ENCODE measurements at regions not wholly inside any gene's neighbourhood (a gene's known extent, or its start where the extent isn't known, plus 50 kb on each side); places are given as distances from the start of the nearest gene placed in this dataset.

DNA sequence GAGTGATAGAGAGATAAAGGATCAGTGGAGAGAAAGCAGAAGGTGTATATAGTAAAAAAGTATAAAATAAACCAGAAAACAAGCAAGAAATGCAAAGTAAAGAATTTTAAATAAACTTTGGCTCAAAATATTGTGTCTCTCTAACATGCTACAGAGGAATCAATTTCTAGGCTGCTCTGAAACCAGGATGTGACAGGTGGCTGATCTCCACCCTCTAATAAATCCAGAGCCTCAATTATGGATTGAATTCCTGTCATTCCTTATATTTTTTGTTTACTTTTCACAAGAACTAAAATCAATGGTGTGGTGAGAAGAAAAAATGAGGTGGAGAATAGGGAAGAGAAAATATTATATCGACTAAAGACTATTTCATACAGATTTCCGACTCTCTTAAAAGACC, 965.1 kb upstream of the SEMA6A start:
- TF ChIP-seq POLR2A (IDR thresholded peaks at IDR 0.05) (no peak), POLR2AphosphoS5 (IDR thresholded peaks at IDR 0.05) (no peak)
- TF ChIP-seq, protein P1, sequence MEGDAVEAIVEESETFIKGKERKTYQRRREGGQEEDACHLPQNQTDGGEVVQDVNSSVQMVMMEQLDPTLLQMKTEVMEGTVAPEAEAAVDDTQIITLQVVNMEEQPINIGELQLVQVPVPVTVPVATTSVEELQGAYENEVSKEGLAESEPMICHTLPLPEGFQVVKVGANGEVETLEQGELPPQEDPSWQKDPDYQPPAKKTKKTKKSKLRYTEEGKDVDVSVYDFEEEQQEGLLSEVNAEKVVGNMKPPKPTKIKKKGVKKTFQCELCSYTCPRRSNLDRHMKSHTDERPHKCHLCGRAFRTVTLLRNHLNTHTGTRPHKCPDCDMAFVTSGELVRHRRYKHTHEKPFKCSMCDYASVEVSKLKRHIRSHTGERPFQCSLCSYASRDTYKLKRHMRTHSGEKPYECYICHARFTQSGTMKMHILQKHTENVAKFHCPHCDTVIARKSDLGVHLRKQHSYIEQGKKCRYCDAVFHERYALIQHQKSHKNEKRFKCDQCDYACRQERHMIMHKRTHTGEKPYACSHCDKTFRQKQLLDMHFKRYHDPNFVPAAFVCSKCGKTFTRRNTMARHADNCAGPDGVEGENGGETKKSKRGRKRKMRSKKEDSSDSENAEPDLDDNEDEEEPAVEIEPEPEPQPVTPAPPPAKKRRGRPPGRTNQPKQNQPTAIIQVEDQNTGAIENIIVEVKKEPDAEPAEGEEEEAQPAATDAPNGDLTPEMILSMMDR (IDR thresholded peaks at IDR 0.05), result no peak
